NCI-H2081 treated with DMSO at 0.1 percent for 48 hours (cell line): ENCODE measurements at regions not wholly inside any gene's neighbourhood (a gene's known extent, or its start where the extent isn't known, plus 50 kb on each side); places are given as distances from the start of the nearest gene placed in this dataset.
"Not testable (repeated sequence)": the region's sequence is repeated elsewhere in the genome, so short reads cannot be mapped to it uniquely, and the experiment has no call there.

ENCODE experiments used
- DNase-seq: peaks from one replicate; lab custom pipeline; 2025; lab: John Stamatoyannopoulos, UW

DNA sequence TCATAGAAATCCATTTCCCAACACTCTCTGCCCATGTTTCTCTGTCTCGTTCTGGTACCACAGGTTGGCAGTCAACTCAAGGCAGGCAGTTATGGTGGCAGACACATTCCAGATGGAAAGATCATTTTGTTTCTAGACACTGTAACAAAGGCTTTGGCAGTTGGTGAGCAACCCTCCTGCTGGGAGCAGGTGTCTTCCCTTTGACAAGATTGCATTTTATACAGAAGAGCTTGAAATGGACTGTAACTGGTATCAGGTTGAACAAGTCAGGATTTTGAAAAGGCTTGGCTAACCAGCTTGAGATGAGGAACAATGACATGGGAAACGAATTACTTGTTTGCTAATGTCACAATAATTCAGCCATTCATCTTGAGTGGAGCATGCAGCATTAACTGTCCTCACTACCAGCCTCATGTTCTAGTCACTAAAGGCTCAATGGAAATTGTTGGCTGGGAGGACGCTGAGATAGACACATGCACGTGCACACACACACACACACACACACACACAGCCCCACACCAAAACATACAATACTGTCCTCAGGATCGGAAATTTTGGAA, 170.0 kb downstream of the SEMA6D start:
- DNase-seq: no peak

DNA sequence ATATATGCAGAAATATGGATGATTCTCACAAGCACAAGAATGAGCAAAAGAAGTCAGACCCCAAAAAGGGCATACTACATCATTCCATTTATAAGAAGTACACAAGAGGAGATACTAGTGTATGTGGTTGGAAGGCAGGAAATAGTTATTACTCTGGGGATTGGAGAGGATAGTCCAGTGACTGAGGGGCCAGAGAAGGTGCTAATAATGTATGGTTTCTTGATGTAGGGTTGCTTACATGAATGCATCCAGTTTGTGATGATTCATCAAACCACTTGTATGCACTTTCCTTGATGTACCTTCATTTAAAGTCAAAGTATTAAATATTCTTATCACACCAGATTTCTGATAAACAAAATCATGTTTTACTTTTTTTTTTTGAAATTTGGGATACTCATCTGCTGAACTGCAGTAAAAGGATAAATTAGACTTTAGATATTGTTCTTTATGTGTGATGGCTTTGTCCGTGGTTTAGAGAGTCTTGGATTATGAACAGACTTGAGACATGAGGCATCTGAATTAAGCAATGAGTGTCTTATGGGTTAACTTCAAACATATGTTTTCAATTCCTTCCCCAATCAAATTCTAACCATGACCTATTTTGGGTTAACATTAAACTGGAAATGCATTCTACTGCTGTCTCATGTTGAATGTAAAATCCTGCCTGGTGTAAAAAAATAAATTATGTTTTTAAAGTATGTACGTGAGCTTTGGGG, 171.2 kb downstream of the SEMA6D start:
- DNase-seq: no peak

DNA sequence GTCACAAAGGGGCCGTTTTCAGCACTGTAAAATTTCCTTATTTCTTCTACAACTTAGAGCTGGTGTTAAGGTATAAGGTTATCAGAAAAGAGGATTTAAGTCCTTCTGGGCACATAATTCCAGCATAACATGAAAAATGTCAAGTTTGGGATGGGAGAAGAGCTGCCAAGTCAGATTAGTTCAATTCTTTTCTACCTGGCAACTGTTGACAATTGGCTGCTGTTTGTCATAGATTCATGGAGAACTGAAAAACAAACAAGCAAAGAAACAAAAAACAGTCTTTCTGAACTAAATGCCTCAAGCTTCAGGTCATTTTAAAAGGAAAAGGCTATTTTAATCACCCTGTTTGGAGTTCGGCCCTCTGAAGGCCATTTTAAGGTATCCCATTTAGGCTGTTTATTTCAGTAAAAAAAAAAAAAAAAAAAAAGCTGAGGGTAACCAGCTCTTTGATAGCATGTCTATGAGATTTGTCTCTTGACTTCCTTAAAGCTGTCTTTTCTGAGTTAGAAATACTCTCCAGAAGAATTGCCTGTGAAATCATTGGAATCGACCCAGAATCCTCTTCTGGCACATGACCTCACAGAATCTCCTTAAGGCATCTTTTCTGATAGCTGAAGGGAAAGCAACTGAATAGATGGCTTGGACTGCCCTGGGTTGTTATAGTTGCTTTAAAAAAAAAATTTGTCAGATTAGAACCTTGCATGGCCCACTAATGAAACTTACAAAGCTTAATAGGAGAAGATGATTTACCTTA, 173.3 kb downstream of the SEMA6D start:
- no peak for DNase-seq

DNA sequence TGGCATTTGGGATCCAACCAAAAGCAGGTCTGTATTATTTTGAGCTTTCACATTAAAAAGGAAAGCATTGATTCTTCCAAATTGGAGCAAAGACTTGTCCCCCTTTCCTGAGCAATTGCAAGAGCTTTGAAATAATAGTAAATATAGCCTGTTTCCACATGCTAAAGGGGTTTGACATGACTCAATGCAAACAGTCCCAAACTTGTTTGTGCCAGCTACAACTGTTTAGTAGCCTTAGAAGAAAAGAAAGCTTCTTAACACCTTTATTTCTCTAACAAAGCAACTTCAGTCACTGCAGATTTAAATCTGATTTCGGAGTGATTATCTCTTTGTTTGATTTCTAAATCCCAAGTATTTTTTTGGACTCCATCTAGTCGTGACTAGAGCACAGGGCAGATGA, 180.2 kb downstream of the SEMA6D start:
- no peak for DNase-seq

DNA sequence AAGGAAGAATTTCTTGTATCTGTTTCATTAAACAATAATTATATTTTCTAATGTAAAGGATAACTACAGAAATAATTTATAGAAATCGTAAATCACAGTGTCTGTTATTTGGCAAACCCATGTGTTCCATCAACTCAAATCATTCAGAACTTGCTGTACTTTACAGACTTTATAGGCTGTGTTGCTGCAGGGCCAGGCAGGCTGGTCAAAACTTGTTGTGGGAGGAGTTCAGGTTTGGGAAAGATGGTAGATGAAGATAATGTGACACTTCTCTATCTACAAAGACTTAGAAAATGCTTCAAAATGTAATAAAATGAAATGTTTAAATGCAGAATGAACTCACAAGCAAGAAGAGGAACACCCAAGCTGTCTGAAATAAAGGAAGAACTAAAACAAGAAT, 183.4 kb downstream of the SEMA6D start:
- DNase-seq: no peak

DNA sequence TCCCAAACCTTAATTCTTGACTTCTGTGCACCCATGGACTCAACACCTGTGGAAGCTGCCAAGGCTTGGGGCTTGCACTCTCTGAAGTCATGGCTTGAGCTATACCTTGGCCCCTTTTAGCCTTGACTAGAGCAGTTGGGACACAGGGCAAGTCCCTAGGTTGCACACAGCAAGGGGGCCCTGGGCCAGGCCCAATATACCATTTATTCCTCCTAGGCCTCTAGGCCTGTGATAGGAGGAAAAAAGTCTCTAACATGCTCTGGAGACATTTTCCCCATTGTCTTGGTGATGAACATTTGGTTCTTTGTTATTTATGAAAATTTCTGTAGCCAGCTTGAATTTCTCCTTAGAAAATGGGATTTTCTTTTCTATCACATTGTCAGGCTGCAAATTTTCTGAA, 186.1 kb downstream of the SEMA6D start:
- DNase-seq: no peak

DNA sequence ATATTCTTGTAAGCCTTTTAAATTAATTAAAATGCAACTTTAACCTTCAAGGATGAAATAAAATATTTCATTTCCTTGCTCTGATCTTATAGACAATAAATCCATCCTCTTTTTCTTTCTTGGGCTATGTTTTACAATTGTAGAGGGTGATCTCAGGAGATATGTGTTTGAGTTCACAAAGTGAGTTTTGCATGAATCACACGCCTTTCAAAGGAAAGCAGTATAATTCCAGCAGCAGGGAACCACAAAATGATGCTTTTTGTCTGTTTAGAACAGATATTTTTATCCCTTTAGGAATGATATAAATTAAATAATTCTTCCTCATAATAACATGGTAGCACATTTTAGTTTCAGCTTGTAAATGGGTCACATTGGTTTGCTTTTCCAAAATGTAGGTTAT, 191.2 kb downstream of the SEMA6D start:
- DNase-seq: no peak

DNA sequence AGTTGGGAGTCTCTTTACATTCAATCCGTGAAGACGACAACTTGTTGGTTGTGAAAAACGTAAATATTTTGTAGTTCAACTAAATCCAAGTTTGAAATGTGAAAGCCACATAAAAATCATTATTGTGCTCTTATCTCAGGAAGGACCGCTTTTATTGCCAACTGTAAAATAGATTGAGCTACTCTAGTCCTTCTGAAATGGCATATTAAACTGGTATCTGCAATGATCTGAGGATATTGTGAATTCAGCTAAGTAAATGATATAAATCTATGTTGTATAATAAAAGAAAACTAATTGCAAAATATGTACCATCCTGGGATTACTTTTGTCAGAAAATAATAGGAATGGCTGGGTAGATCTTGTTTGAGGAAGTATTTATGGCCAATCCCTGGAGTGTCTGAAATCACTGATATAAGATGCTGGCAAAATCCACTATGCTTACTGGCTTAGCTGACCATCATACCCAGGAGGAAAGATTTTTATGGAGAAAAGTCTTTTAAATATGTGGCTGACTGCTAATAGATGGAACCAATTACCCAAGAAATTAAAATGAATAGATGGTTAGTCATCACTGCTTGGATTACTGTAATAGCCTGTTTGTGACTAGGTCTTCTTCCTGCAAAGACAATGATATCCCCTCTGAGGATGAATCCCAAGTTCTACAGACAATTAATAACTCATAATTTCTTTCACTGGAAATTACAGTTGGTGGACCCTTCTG, 191.8 kb downstream of the SEMA6D start:
- DNase-seq: no peak

DNA sequence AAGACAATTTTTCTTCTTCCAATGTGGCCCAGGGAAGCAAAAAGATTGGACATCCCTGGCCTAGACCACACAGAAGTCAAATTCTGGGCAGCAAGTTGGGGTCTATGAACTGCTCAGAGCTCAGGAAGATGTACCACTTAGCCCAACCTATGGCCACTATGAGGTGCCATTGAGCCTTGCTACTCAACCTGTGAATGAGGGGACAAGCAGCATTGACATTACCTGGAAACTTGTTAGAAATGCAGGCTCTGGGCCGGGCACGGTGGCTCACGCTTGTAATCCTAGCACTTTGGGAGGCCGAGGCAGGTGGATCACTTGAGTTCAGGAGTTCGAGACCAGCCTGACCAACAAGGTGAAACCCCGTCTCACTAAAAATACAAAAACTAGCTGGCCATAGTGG, 195.6 kb downstream of the SEMA6D start:
- DNase-seq: not testable (repeated sequence)

DNA sequence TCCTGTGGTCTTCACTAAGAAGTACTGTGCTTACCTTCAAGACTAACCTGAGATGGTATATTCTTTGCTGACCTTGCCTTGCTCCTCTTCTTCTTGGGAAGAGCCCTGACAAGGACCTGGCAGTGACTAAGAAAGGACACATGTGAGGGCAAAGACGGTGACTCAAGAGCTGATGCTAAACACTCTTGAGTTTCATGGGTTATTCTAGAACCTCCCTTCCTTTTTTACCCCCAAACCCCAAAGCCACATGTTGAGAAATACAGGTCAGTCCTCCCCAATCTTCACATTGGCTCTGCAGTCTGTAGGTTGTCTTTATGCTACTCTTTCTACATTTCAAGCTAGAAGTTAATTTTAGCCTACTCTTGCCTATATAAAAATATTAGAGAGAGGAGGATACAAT, 200.6 kb downstream of the SEMA6D start:
- DNase-seq: no peak

DNA sequence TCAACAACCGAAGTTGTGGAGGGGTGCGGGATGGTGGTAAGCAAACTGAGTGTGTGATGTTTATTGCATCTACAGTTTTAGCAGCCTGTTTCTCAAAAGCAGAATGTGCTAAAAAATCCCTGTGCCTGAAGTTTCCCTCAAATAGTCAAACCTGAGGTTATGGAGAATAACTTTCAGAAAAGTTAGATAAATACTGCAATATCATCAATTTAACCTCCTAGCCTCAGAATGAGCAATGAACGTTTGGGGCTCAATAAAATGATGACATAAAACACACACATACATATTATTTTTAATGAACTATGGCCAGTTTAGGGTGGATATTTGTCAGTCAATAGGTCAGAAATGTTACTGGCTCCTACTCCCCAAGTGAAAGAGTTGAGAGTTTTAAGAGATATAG, 201.6 kb downstream of the SEMA6D start:
- no peak for DNase-seq

DNA sequence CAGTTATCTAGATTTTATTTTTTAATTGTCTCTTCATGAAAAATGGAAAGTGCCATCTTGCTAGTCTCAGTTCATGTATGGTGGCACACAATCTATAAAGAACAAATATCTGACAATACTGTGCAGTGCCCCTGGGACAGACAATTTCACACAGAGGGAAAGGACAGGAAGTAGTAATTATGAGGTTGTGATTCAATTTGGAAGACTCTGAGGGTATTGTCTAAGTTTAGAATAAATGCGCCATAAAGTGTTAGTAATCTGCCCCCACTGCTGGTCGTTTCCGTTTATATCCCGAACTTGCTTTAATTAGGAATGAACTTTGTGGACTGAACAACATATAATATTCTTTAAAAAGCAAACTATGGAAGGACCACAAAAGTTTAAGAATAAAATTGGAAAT, 196.4 kb upstream of the SLC24A5 start:
- DNase-seq: no peak

DNA sequence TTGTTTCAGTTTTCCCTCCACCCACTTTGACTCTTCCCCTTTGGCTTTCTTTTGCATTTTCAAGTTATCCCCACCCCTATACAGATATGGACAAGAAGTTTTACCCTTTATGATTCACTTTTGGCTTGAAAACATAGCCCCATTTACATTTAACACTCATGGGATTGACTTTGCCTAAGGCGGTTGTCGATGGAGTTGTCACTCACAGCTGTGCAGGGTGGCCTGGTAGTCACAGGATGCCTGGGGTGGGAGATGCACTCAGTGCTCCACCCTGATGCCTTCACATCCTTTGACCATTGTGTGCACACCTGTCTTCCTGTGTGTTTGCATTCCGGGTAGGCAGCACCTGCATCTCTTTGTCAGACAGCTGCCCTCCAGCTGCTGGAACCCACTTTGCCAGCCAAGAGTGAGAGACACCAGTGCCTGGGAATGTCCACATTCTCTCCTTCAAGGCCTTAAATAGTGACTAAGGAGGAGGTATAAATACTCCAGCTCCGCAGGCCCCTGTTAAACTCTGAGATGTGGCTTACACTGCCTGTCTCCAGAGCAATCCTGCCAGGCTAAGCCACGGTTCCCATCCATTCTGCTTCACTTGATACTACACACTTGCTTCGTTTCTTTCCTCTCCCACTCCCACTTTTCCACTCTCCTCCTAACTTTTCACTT, 191.5 kb upstream of the SLC24A5 start:
- DNase-seq: no peak

DNA sequence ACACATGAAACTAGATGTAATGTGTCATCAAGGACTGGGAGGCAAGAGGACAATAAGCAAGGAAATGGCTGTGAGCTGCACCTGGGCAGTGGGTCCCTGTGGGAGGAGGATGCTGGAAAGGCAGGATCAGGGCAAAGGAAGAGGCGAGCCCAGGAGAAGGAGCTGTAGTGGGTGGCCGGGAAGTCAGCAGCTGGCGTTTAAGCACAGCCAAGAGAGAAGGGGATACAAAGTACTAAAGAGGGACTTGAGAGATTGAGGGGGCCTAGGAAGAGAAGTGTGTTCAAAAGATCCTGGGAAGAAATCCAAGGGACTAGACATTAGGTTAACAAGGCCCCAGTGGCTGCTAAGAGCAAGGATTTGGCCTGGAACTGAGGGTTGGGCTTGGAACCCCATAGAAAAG, 188.5 kb upstream of the SLC24A5 start:
- no peak for DNase-seq

DNA sequence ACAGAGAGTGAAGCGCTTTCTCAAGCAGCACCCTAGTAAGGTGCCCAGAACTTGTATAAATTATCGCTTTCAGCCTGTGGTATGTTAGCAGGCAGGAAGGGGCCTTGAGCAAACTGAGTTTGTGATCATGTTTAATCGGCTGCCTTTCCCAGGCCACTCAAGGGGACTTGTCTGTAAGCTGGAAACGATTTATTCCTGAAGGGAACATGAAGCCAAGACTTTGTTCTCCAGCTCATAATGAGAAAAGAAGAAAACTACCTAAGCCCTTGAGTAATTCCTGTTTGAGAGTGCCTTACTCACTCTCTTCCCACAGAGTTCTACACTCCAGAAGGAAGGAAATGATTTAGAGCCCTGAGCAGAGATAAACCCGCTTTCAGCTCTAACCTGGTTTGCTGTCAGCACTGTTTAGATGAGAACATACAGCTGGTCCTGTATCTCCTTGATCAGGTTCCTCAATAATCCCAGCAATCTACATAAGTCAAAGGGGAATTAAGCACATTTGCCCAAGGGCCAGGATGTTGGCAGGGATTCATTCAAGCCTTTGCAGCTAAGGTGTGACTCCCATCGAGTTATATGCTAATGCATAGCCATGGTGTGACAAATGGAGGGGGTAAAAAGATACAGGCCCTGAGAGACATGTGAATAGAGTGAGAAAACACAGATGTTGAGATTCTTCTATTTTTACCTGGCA, 187.7 kb upstream of the SLC24A5 start:
- DNase-seq: no peak

DNA sequence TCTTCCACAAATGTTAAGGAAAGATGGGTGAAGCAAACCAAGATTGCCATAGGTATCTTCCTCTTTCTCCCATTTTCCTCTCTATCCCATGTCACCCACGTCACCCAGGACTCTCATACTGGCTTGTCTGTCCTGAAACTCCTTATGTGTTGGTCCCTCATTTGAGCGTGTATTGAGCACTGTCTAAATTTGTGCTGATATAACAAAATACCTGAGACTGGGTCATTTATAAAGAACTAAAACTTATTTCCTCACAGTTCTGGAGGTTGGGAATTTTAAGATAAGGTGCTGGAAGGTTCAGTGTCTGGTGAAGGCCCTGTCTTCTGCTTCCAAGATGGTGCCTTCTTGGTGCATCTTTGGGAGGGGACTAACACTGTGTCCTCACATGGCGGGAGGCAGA, 186.9 kb upstream of the SLC24A5 start:
- DNase-seq: no peak

DNA sequence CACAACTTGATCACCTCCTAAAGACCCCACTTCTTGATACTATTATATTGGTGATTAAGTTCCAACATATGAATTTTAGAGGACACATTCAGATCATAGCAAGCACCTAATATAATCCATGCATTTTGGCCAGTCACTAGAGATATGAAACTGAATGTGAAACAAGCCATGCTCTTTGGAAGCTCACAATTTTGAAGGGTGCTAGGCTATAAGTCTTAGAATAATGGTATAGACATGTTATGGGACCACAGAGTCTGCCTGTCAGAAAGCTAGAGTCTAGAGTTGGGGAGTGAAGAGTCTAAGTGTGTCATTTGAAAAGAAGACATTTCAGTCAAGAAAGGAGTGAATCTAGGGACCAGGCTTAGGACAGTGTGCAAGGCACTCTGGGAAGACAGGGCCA, 186.4 kb upstream of the SLC24A5 start:
- no peak for DNase-seq

DNA sequence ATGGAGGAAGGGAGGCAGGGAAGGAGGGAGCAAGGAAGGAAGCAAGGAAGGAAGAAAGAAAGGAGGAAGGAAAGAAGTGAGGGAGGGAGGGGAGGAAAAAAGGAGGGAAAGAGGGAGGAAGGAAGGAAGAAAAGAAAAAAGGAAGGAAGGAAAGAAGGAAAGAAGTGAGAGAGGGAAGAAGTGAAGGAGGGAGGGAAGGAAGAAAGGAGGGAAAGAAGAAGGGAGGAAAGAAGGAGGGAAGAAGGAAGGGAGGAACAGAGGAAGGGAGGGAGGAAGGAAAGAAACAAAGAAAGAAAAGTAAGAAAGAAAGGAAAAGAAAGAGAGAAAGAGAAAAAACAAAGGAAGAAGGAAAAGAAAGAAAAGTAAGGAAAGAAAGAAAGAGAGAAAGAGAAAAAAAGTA, 183.0 kb upstream of the SLC24A5 start:
- DNase-seq: no peak

DNA sequence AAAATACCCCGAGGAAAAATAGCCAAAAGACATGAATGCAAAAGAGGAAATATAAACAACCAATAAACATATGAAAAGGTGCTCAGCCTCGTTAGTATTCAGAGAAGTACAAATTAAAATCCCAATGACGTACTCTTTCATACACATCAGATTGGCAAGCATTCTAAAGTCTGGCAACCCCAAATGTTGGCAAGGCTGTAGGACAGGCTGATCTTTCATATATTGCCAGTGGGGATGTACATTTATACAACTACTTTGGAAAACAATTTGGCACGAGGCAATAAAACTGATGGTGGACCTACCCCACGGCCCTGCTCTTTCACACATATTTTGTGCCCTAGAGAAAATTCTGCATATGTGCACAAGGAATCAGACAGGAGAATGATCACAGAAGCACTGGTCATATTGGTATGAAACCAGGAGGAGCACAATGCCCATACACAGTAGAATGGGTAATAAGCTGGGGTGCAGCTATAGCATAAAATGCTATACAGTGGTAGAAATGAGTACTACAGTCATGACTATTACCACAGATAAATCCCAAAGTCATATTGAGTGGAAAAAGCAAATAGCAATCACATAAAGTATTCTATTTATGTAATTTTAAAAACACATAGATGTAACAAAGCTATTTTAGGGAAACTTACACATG, 176.0 kb upstream of the SLC24A5 start:
- DNase-seq: no peak

DNA sequence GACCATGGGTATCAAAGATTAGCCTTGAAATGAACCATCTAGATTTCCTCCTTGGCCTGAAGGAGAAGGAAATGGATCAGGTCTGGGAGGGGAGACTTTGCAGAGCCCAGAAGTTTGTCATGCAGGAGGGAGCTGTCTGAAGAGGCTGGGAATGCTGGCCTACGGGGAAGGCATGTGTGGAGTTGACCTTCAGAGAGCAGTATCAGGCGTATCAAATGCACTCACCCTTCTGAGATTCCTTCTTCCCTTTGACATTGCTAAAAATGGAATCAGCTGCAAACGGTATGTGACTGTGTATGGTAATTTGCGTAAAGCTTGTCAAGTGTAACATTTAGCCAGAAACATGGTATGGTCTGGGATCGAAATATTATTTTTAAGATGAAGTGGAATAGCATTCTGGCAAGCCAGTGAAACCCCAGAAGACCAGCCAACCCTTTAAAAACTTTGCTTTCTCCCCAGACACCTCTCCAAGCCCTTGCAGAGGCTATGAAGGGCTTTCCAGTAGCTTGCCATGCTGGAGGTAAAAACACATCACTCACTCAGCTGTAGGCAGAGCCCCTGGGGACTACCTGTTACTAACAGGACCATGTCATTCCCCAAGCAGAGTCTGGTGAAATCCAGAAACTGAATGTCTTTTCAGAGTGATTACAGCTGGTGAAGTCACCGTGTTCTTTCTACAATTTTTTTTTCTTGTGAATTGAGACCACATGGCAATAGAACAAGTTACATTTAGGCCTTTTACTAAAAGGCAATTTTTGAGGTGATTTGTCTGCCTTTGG, 174.7 kb upstream of the SLC24A5 start:
- no peak for DNase-seq
